ENCODE measurements at regions not wholly inside any gene's neighbourhood (a gene's known extent, or its start where the extent isn't known, plus 50 kb on each side); places are given as distances from the start of the nearest gene placed in this dataset.

DNA sequence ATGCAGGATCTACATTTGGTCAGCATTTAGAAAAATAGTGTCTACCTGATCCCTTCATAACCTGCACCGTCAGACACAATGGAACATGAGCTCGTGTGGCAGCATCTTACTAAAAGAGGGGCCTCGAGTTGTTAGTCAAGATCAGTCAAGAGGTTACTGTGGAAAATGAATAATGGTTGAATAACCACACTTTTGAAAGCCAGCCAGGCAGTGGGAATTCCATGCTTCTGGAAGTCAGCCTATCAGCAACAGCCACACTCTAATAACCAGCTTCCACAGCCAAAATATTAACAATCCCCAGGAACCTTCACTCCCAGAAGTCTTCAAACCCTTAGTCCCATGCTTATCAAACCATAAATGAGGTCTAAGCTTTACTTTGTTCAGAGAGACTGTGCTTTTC is 234.3 kb downstream of the HS3ST1 start:
- H3K27me3 ChIP-seq (ENCODE audit: control insufficient read depth in 4 of 4, insufficient read depth in 4 of 4, low read length in 3 of 4) = no peaks in the 10 kb centered on the region
- no peak overlapping the region for H3K9ac ChIP-seq (ENCODE audit: low read depth in 1 of 2, low read length in 2 of 2)
- H3K4me3 ChIP-seq (ENCODE audit: low read depth in 1 of 3, low read length in 3 of 3) = no peak overlapping the region
- no peaks in the 10 kb centered on the region for H3K4me1 ChIP-seq (ENCODE audit: control insufficient read depth in 4 of 4, insufficient read depth in 4 of 4, low read length in 3 of 4)
- WGBS = 61% methylated on average over 3 of the region's 3 CpGs
- TF ChIP-seq SP1 (IDR thresholded peaks at IDR 0.05) = no peak
- no peak for TF ChIP-seq NR2F2 (IDR thresholded peaks at IDR 0.05)
- no peak for TF ChIP-seq FOXA2 (IDR thresholded peaks at IDR 0.05)
- TF ChIP-seq, protein P1, sequence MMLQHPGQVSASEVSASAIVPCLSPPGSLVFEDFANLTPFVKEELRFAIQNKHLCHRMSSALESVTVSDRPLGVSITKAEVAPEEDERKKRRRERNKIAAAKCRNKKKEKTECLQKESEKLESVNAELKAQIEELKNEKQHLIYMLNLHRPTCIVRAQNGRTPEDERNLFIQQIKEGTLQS (IDR thresholded peaks at IDR 0.05) = no peak
- TF ChIP-seq HNF4G (IDR thresholded peaks at IDR 0.05) = no peak
- TF ChIP-seq, protein P2, sequence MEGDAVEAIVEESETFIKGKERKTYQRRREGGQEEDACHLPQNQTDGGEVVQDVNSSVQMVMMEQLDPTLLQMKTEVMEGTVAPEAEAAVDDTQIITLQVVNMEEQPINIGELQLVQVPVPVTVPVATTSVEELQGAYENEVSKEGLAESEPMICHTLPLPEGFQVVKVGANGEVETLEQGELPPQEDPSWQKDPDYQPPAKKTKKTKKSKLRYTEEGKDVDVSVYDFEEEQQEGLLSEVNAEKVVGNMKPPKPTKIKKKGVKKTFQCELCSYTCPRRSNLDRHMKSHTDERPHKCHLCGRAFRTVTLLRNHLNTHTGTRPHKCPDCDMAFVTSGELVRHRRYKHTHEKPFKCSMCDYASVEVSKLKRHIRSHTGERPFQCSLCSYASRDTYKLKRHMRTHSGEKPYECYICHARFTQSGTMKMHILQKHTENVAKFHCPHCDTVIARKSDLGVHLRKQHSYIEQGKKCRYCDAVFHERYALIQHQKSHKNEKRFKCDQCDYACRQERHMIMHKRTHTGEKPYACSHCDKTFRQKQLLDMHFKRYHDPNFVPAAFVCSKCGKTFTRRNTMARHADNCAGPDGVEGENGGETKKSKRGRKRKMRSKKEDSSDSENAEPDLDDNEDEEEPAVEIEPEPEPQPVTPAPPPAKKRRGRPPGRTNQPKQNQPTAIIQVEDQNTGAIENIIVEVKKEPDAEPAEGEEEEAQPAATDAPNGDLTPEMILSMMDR (IDR thresholded peaks at IDR 0.05; ENCODE audit: low read depth, low read length, missing input control) = no peak
- no peak for TF ChIP-seq YY1 (IDR thresholded peaks at IDR 0.05)
- TF ChIP-seq, protein P3, sequence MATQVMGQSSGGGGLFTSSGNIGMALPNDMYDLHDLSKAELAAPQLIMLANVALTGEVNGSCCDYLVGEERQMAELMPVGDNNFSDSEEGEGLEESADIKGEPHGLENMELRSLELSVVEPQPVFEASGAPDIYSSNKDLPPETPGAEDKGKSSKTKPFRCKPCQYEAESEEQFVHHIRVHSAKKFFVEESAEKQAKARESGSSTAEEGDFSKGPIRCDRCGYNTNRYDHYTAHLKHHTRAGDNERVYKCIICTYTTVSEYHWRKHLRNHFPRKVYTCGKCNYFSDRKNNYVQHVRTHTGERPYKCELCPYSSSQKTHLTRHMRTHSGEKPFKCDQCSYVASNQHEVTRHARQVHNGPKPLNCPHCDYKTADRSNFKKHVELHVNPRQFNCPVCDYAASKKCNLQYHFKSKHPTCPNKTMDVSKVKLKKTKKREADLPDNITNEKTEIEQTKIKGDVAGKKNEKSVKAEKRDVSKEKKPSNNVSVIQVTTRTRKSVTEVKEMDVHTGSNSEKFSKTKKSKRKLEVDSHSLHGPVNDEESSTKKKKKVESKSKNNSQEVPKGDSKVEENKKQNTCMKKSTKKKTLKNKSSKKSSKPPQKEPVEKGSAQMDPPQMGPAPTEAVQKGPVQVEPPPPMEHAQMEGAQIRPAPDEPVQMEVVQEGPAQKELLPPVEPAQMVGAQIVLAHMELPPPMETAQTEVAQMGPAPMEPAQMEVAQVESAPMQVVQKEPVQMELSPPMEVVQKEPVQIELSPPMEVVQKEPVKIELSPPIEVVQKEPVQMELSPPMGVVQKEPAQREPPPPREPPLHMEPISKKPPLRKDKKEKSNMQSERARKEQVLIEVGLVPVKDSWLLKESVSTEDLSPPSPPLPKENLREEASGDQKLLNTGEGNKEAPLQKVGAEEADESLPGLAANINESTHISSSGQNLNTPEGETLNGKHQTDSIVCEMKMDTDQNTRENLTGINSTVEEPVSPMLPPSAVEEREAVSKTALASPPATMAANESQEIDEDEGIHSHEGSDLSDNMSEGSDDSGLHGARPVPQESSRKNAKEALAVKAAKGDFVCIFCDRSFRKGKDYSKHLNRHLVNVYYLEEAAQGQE (IDR thresholded peaks at IDR 0.05) = no peak
- TF ChIP-seq, protein P4, sequence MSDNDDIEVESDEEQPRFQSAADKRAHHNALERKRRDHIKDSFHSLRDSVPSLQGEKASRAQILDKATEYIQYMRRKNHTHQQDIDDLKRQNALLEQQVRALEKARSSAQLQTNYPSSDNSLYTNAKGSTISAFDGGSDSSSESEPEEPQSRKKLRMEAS (IDR thresholded peaks at IDR 0.05) = no peak
- TF ChIP-seq RAD21 (IDR thresholded peaks at IDR 0.05) = no peak
- no peak for TF ChIP-seq HNF4A (conservative IDR thresholded peaks at IDR 0.05)
- no peak for TF ChIP-seq GABPA (IDR thresholded peaks at IDR 0.05 in 1 of 2, conservative IDR thresholded peaks at IDR 0.05 in 1 of 2)
- TF ChIP-seq, protein P5, sequence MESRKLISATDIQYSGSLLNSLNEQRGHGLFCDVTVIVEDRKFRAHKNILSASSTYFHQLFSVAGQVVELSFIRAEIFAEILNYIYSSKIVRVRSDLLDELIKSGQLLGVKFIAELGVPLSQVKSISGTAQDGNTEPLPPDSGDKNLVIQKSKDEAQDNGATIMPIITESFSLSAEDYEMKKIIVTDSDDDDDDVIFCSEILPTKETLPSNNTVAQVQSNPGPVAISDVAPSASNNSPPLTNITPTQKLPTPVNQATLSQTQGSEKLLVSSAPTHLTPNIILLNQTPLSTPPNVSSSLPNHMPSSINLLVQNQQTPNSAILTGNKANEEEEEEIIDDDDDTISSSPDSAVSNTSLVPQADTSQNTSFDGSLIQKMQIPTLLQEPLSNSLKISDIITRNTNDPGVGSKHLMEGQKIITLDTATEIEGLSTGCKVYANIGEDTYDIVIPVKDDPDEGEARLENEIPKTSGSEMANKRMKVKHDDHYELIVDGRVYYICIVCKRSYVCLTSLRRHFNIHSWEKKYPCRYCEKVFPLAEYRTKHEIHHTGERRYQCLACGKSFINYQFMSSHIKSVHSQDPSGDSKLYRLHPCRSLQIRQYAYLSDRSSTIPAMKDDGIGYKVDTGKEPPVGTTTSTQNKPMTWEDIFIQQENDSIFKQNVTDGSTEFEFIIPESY (IDR thresholded peaks at IDR 0.05) = no peak
- H3K9me3 ChIP-seq (ENCODE audit: control insufficient read depth in 4 of 4, low read length in 3 of 4) = no peaks in the 10 kb centered on the region
- no peak overlapping the region for H3K27ac ChIP-seq (ENCODE audit: low read depth in 1 of 2, low read length in 2 of 2)
- no peak for DNase-seq (ENCODE audit: low spot score)
- no peaks in the 10 kb centered on the region for H3K36me3 ChIP-seq (ENCODE audit: control insufficient read depth in 4 of 4, insufficient read depth in 3 of 4, low read depth in 1 of 4, low read length in 3 of 4)

DNA sequence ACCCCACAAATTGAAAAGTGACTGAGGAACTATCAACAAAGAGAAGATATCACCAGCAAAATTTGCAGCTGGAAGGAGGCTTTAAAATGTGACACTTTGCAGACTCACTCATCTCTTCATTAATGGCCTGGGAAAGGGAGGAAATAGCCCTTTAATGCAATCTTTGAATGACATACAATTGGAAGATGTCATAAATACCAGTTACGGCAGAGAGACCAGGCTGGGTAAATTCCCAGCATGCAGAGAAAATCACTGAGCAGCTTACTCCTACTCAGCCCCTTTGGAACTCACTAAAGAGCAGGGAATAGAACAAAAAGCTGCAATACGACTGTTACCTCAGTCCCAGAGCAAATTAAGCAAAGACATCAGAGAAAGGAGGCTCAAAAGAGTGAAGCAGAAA is 238.9 kb downstream of the HS3ST1 start:
- Histone ChIP-seq H3K36me3 (ENCODE audit: control insufficient read depth in 4 of 4, insufficient read depth in 3 of 4, low read depth in 1 of 4, low read length in 3 of 4) (no peaks in the 10 kb centered on the region), H3K9me3 (ENCODE audit: control insufficient read depth in 4 of 4, low read length in 3 of 4) (no peaks in the 10 kb centered on the region), H3K9ac (ENCODE audit: low read depth in 1 of 2, low read length in 2 of 2) (no peak overlapping the region), H3K27ac (ENCODE audit: low read depth in 1 of 2, low read length in 2 of 2) (no peak overlapping the region), H3K27me3 (ENCODE audit: control insufficient read depth in 4 of 4, insufficient read depth in 4 of 4, low read length in 3 of 4) (no peaks in the 10 kb centered on the region), H3K4me3 (ENCODE audit: low read depth in 1 of 3, low read length in 3 of 3) (no peak overlapping the region), H3K4me1 (ENCODE audit: control insufficient read depth in 4 of 4, insufficient read depth in 4 of 4, low read length in 3 of 4) (no peaks in the 10 kb centered on the region)
- no peak for DNase-seq (ENCODE audit: low spot score)
- WGBS = 19% methylated on average over 2 of the region's 2 CpGs
- TF ChIP-seq HNF4G (IDR thresholded peaks at IDR 0.05) = no peak
- TF ChIP-seq, protein P1 (IDR thresholded peaks at IDR 0.05) = no peak

Data from liver (tissue), 8 donors.